AG04449 (cell line): ENCODE measurements at regions not wholly inside any gene's neighbourhood (a gene's known extent, or its start where the extent isn't known, plus 50 kb on each side); places are given as distances from the start of the nearest gene placed in this dataset.

Experiments used
- CTCF ChIA-PET: fragments of 350-600 bp; formaldehyde crosslinking; extraction: SDS; loops from one replicate; lab custom pipeline; 2021; ENCODE audit warnings: antibody characterized with exemption; lab: Yijun Ruan, JAX
- POLR2A ChIA-PET: fragments of 400-600, 350-600 bp; formaldehyde crosslinking; extraction: SDS; loops from one replicate; lab custom pipeline; 2020; ENCODE audit warnings: antibody characterized with exemption, inconsistent platforms; lab: Yijun Ruan, JAX
- DNase-seq: peaks from one replicate; pipeline ENCODE4 v3.0.0-alpha.2; 2010; ENCODE audit warnings: low read depth, low spot score
- H3K4me3 ChIP-seq: 2 replicates; pipeline ENCODE4 v1.5.1; 2011; ENCODE audit warnings: low read depth, mild to moderate bottlenecking, control low read depth, low read length
- CTCF ChIP-seq: IDR thresholded peaks from one replicate; pipeline ENCODE4 v1.5.1; 2011; ENCODE audit warnings: mild to moderate bottlenecking, moderate library complexity, low read length, control low read depth, inconsistent platforms; ENCODE audit not compliant: insufficient read depth; ENCODE audit errors: missing control alignments

DNA sequence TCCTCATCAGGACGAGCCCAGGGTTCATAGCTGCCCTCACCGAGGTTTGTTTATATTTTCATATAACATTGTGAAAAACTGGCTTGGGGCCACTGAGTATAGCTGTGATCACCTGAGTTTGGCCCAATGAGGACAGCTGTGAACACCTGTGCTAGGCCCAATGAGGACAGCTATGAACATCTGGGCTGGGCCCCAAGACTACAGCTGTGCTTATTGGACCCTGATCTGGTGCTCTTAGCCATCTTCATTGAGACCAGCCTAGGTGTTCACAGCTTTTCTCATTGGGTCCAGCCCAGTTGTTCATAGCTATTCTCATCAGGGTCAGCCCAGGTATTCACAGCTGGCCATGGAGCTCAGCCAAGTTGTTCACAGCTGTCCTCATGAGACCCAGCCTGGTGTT lies 1167.3 kb downstream of the UQCRFS1 start:
- no peak for DNase-seq
- POLR2A ChIA-PET = no interaction called here
- TF ChIP-seq CTCF = no peak
- CTCF ChIA-PET = no interaction called here
- no peak overlapping the region for H3K4me3 ChIP-seq

DNA sequence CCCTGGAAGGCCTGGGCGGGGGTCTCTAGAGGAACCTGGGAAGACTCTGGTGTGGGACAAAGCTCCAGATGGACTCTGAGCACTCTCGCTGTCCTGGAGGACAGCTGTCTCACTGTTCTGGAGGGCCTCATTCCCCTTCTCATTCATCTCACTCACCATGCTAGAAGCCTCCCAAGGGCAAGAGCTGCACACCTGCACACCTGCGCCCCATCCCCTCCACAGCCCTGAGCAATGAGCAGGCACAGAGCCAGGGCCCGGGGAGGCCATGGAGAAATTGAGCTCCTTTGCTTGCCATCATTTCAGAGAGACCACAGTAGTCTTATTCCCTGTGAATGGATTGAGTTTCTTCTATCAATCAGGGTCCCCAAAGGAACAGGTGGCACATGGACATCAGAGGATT lies 1168.5 kb downstream of the UQCRFS1 start:
- CTCF ChIA-PET = no interaction called here
- no peak for TF ChIP-seq CTCF
- no peak overlapping the region for H3K4me3 ChIP-seq
- no peak for DNase-seq
- POLR2A ChIA-PET = no interaction called here

- no peak overlapping the region for H3K4me3 ChIP-seq
- TF ChIP-seq CTCF = no peak
- no peak for DNase-seq
- POLR2A ChIA-PET = no interaction called here
- CTCF ChIA-PET = no interaction called here
Observed at GRCh38 chr19:28042516-28042915, 1170.4 kb downstream of the UQCRFS1 start.

DNA sequence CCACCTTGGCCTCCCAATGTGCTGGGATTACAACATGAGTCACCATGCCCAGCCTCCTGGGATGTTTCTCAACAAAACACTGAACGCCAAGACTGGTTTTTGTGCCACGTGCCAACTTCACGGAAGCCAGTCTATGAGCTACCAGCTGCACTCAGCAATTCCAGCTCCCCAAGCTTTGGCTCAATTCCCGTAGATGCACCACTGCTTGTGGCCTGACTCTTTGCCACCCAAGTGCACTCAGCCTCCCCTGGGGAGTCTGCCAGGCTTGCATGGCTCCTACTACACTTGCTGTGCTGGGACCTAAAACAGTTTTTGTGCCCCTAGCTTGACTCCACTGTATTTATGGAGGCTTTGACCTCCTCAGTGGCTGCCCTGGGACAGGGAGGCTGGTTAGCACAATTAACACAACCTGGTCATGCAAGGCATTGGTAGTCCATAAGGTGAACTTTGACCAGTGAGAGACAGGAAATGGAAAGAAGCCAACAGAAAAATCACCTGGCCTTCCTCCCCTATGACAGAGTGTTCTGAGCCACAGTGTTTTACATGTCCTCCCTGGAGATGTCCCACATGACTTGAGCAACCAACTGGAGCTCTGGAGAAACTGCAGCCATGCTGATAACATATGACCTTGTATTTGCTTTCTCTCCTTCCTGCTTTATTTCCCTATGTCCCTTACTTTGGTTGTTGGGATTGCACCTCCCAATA lies 1173.1 kb downstream of the UQCRFS1 start:
- CTCF ChIA-PET = no interaction called here

DNA sequence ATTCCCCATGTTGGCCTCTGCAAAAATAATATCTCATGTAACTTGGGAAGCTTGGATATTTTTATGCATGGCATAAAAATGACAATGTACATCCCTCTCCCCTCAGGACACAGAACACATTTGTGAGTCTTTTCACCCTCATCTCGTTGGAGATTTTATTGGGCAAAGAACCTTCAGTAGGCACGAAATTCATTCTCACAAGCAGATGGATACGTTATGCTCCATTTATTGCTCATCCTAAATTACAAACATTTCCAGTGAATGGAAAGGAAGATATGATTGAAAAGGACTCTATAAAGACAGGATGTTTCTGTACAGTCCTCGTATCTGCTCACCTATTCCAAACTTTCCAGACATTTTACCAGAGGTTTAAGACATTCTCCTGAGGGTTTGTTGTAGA lies 1175.8 kb downstream of the UQCRFS1 start:
- TF ChIP-seq CTCF = no peak
- ChIA-PET CTCF (no interaction called here), POLR2A (no interaction called here)
- H3K4me3 ChIP-seq = no peak overlapping the region
- no peak for DNase-seq

More for the DNA sequence above, 1173.1 kb downstream of the UQCRFS1 start:
- no peak for DNase-seq
- TF ChIP-seq CTCF = no peak
- H3K4me3 ChIP-seq = no peak overlapping the region
- POLR2A ChIA-PET = no interaction called here

GRCh38 chr19:28036486-28036885 lies 1176.5 kb downstream of the UQCRFS1 start:
- DNase-seq = no peak
- no peak for TF ChIP-seq CTCF
- ChIA-PET POLR2A (no interaction called here), CTCF (no interaction called here)
- H3K4me3 ChIP-seq = no peak overlapping the region
